GM03348 (cell line): ENCODE measurements at regions not wholly inside any gene's neighbourhood (a gene's known extent, or its start where the extent isn't known, plus 50 kb on each side); places are given as distances from the start of the nearest gene placed in this dataset.

ENCODE experiments used
- DNase-seq: peaks from one replicate; pipeline ENCODE4 v3.0.0; 2012; ENCODE audit warnings: low spot score

GRCh38 chrX:8971116-8971515 is 62.8 kb downstream of the FAM9B start:
- DNase-seq, result peak; percentile 40

- DNase-seq, result peak; percentile 14
These were observed 64.5 kb downstream of the FAM9B start for GRCh38 chrX:8969378-8969777.

GRCh38 chrX:8967461-8967860 is 66.5 kb downstream of the FAM9B start:
- no peak for DNase-seq

- peak; percentile 8 for DNase-seq
These were observed 72.9 kb downstream of the FAM9B start for GRCh38 chrX:8960957-8961468.

- no peak for DNase-seq
These were observed 78.4 kb downstream of the FAM9B start for GRCh38 chrX:8955511-8955910.

GRCh38 chrX:8946563-8946962 is 87.4 kb downstream of the FAM9B start:
- no peak for DNase-seq

GRCh38 chrX:8939322-8939721 is 94.6 kb downstream of the FAM9B start:
- DNase-seq, result no peak

- no peak for DNase-seq
These were observed 106.2 kb downstream of the FAM9B start for GRCh38 chrX:8927701-8928100.

- DNase-seq, result no peak
These were observed 106.8 kb downstream of the FAM9B start for GRCh38 chrX:8927066-8927635.

- no peak for DNase-seq
These were observed 112.3 kb downstream of the FAM9B start for GRCh38 chrX:8921615-8922014.

GRCh38 chrX:8919801-8920200 is 114.1 kb downstream of the FAM9B start:
- no peak for DNase-seq

- DNase-seq, result no peak
These were observed 115.5 kb upstream of the FAM9A start for GRCh38 chrX:8916697-8917096.

GRCh38 chrX:8914681-8915080 is 113.5 kb upstream of the FAM9A start:
- DNase-seq, result peak; percentile 10

GRCh38 chrX:8913655-8914409 is 112.6 kb upstream of the FAM9A start:
- DNase-seq, result peak; percentile 65

GRCh38 chrX:8907688-8908087 is 106.5 kb upstream of the FAM9A start:
- no peak for DNase-seq

- DNase-seq, result peak; percentile 13
These were observed 105.2 kb upstream of the FAM9A start for GRCh38 chrX:8906299-8906938.

- peak; percentile 6 for DNase-seq
These were observed 96.1 kb upstream of the FAM9A start for GRCh38 chrX:8897259-8897658.

GRCh38 chrX:8890794-8891193 is 89.6 kb upstream of the FAM9A start:
- no peak for DNase-seq

- no peak for DNase-seq
These were observed 85.8 kb upstream of the FAM9A start for GRCh38 chrX:8887004-8887403.

GRCh38 chrX:8879750-8880149 is 78.6 kb upstream of the FAM9A start:
- DNase-seq, result peak; percentile 13

GRCh38 chrX:8873956-8874355 is 72.8 kb upstream of the FAM9A start:
- DNase-seq, result no peak

GRCh38 chrX:8873102-8873501 is 71.9 kb upstream of the FAM9A start:
- DNase-seq, result no peak

GRCh38 chrX:8870411-8870810 is 69.2 kb upstream of the FAM9A start:
- peak; percentile 6 for DNase-seq
